ENCODE measurements at regions not wholly inside any gene's neighbourhood (a gene's known extent, or its start where the extent isn't known, plus 50 kb on each side); places are given as distances from the start of the nearest gene placed in this dataset.

DNA sequence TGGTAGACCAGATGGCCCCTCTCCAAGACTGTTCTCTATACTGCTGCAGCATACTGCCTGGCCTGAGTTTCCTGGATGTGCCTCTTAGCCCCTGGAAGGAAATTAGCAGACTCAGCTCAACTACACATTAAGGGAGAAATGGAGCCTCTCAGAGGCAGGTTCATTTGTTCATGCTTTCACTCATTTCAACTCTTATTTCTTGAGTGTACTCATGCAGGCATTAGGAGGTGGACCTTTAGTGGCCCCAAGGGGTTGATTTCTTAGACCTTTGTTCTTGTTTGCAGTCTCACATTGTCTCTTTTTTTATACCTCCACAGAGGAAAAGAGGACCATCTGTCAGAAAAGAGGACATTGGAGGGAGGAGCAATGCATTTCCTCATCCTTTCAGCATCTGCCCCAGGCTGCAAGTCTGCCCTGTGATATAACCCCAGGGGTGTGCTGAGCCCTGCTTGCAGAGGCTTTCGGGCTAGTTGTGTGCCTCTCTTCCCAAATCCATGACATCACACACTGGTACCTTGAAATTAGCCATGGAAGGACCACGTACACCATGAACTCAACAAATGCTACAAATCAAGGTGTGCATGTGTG, 456.2 kb downstream of the CD83 start:
- no peak overlapping the region for H3K4me3 ChIP-seq
- H3K27me3 ChIP-seq: no peaks in the 10 kb centered on the region
- TF ChIP-seq EZH2 (IDR thresholded peaks at IDR 0.05; ENCODE audit: borderline replicate concordance) (no peak), EZH2phosphoT487 (IDR thresholded peaks at IDR 0.05; ENCODE audit: low read depth, severe bottlenecking, unreplicated experiment) (no peak)
- TF ChIP-seq, protein P1, sequence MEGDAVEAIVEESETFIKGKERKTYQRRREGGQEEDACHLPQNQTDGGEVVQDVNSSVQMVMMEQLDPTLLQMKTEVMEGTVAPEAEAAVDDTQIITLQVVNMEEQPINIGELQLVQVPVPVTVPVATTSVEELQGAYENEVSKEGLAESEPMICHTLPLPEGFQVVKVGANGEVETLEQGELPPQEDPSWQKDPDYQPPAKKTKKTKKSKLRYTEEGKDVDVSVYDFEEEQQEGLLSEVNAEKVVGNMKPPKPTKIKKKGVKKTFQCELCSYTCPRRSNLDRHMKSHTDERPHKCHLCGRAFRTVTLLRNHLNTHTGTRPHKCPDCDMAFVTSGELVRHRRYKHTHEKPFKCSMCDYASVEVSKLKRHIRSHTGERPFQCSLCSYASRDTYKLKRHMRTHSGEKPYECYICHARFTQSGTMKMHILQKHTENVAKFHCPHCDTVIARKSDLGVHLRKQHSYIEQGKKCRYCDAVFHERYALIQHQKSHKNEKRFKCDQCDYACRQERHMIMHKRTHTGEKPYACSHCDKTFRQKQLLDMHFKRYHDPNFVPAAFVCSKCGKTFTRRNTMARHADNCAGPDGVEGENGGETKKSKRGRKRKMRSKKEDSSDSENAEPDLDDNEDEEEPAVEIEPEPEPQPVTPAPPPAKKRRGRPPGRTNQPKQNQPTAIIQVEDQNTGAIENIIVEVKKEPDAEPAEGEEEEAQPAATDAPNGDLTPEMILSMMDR (IDR thresholded peaks at IDR 0.05; ENCODE audit: poor library complexity): no peak
- H2AFZ ChIP-seq: no peak overlapping the region
- no peaks in the 10 kb centered on the region for H3K36me3 ChIP-seq (replicated peaks; ENCODE audit: insufficient read depth, low read depth)
- no peaks in the 10 kb centered on the region for H3K4me1 ChIP-seq (ENCODE audit: insufficient read depth)
- H3K9me2 ChIP-seq (replicated peaks; ENCODE audit: insufficient read depth): no peaks in the 10 kb centered on the region
- no peak overlapping the region for H3K27ac ChIP-seq
- no peaks in the 10 kb centered on the region for H4K20me1 ChIP-seq (ENCODE audit: insufficient read depth, poor library complexity, severe bottlenecking)
- no peaks in the 10 kb centered on the region for H3K9me3 ChIP-seq (ENCODE audit: low read depth)
- 90% methylated on average over 2 of the region's 2 CpGs for WGBS (ENCODE audit: low lambda C conversion rate, missing lambda C conversion rate)
- H3K79me2 ChIP-seq: no peaks in the 10 kb centered on the region
- no peak overlapping the region for H3K4me2 ChIP-seq
- DNase-seq (ENCODE audit: low spot score): no peak

DNA sequence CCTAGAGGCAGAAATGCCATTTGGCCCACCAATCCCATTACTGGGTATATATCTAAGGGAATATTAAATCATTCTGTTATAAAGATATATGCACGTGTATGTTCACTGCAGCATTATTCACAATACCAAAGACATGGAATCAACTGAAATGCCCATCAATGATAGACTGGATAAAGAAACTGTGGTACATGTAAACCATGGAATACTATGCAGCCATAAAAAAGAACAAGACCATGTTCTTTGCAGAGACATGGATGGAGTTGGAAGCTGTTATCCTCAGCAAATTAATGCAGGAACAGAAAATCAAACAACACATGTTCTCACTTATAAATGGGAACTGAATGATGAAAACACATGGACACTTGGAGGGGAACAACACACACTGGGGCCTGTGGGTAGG, 458.4 kb downstream of the CD83 start:
- TF ChIP-seq, protein P1 (IDR thresholded peaks at IDR 0.05; ENCODE audit: poor library complexity): no peak
- TF ChIP-seq EZH2 (IDR thresholded peaks at IDR 0.05; ENCODE audit: borderline replicate concordance) (no peak), EZH2phosphoT487 (IDR thresholded peaks at IDR 0.05; ENCODE audit: low read depth, severe bottlenecking, unreplicated experiment) (no peak)
- H3K27ac ChIP-seq: no peak overlapping the region
- no peak overlapping the region for H3K4me3 ChIP-seq
- no peaks in the 10 kb centered on the region for H3K9me2 ChIP-seq (replicated peaks; ENCODE audit: insufficient read depth)
- H3K4me1 ChIP-seq (ENCODE audit: insufficient read depth): no peaks in the 10 kb centered on the region
- WGBS (ENCODE audit: low lambda C conversion rate, missing lambda C conversion rate): 93% methylated on average over 1 of the region's 1 CpG
- H3K4me2 ChIP-seq: no peak overlapping the region
- H3K36me3 ChIP-seq (replicated peaks; ENCODE audit: insufficient read depth, low read depth): no peaks in the 10 kb centered on the region
- no peaks in the 10 kb centered on the region for H3K27me3 ChIP-seq
- H3K79me2 ChIP-seq: no peaks in the 10 kb centered on the region
- no peaks in the 10 kb centered on the region for H4K20me1 ChIP-seq (ENCODE audit: insufficient read depth, poor library complexity, severe bottlenecking)
- no peak overlapping the region for H2AFZ ChIP-seq
- H3K9me3 ChIP-seq (ENCODE audit: low read depth): no peaks in the 10 kb centered on the region
- no peak for DNase-seq (ENCODE audit: low spot score)

DNA sequence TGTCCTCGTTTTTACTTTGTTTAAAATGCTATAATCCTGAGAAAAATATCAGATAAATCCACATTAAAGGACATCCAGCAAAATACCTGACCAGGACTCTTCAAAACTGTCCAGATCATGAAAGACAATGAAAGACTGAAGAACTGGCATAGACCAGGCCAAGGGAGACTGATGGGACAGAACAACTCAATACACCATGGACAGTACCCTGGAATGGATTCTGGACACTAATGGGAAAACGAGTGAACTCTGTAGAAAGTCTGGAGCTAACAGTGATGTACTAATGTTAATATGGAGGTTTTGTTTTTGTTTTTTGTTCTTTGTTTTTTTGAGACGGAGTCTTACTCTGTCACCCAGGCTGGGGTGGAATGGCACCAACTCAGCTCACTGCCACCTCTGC, 461.4 kb downstream of the CD83 start:
- TF ChIP-seq EZH2phosphoT487 (IDR thresholded peaks at IDR 0.05; ENCODE audit: low read depth, severe bottlenecking, unreplicated experiment) (no peak), EZH2 (IDR thresholded peaks at IDR 0.05; ENCODE audit: borderline replicate concordance) (no peak)
- TF ChIP-seq, protein P1 (IDR thresholded peaks at IDR 0.05; ENCODE audit: poor library complexity): no peak
- H3K9me2 ChIP-seq (replicated peaks; ENCODE audit: insufficient read depth): no peaks in the 10 kb centered on the region
- no peak for DNase-seq (ENCODE audit: low spot score)
- H2AFZ ChIP-seq: no peak overlapping the region
- H4K20me1 ChIP-seq (ENCODE audit: insufficient read depth, poor library complexity, severe bottlenecking): no peaks in the 10 kb centered on the region
- H3K27ac ChIP-seq: no peak overlapping the region
- no peaks in the 10 kb centered on the region for H3K9me3 ChIP-seq (ENCODE audit: low read depth)
- H3K4me2 ChIP-seq: no peak overlapping the region
- H3K27me3 ChIP-seq: no peaks in the 10 kb centered on the region
- H3K36me3 ChIP-seq (replicated peaks; ENCODE audit: insufficient read depth, low read depth): no peaks in the 10 kb centered on the region
- 83% methylated on average over 3 of the region's 3 CpGs for WGBS (ENCODE audit: low lambda C conversion rate, missing lambda C conversion rate)
- no peak overlapping the region for H3K4me3 ChIP-seq
- no peaks in the 10 kb centered on the region for H3K79me2 ChIP-seq
- no peaks in the 10 kb centered on the region for H3K4me1 ChIP-seq (ENCODE audit: insufficient read depth)
